ENCODE measurements at regions not wholly inside any gene's neighbourhood (a gene's known extent, or its start where the extent isn't known, plus 50 kb on each side); places are given as distances from the start of the nearest gene placed in this dataset.
"Not testable (repeated sequence)": the region's sequence is repeated elsewhere in the genome, so short reads cannot be mapped to it uniquely, and the experiment has no call there.

DNA sequence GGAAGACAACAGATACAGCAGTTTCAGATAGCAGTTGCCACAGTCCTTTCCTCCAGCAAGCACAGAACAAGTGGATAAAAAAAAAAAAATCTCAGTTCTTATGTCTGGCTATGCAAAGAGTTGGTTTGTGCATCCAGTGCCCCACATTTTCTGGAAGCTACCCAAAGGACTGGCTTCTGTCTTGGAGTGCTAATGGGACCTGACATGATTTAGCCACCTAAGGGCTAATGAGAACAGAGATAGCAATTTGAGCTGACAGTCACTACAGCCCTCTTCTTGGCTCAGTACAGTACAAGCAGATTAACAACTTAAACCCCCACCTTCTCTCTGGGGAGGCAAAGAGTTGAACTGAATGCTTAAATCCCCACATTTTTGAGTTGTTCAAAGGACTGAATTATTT is 976.8 kb downstream of the TBC1D32 start:
- DNase-seq (ENCODE audit: low spot score): no peak

- DNase-seq (ENCODE audit: low spot score): no peak
Measured at GRCh38 chr6:120355822-120356221, 978.5 kb downstream of the TBC1D32 start.

- no peak for DNase-seq (ENCODE audit: low spot score)
Measured at GRCh38 chr6:120354452-120355098, 979.7 kb downstream of the TBC1D32 start.

GRCh38 chr6:120352491-120352890 is 981.8 kb downstream of the TBC1D32 start:
- no peak for DNase-seq (ENCODE audit: low spot score)

- no peak for DNase-seq (ENCODE audit: low spot score)
Measured at GRCh38 chr6:120348926-120349325, 985.4 kb downstream of the TBC1D32 start.

DNA sequence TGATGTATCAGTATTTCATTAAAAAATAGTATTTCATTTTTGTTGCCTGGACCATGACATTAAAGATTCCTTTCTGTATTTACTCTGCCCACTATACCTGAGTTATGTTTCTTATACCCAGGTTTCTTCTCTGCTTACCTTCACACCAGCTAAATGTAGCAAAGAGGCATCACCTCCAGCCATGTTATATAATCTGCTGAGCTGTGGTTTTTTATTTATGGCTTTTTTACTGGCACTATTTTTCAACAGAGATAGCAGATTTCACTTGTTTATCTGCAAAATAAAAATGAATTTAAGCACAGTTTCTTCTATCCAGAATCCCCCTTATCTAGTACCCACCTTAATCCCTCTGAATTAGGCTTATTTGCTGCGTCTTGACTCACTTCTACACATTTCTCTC is 979.0 kb upstream of the MAN1A1 start:
- no peak for DNase-seq (ENCODE audit: low spot score)

DNA sequence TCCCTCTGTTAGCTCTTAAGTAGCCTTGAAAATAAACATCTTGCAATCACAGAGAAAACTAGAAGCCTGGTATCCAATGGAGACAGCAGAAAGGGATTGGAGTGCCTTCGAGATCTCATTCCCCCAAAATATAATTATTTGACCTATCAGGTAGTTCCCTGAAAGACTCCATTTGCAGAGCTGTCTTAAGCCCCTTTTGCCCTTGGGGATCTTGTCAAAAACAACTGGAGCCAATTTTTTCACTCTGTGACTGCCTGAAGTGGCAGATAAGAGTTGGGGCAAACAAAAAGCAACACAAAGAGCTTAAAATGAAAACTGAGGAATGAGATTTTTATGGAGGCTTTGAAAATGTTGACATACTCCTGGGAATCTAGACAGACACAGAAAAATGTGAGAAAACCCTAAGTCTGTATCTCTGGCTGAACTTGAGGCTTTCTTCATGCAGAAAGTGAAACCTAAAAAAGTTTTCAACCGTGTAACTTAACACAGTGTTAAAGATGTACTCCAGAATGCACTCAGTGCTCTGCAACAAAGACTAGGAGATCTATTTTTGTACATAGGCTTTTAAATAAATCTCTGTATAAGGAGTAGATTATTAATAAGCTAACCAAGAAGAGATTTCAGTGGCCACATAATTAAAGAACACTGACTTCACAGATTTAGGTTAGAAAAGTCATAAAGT is 971.1 kb upstream of the MAN1A1 start:
- DNase-seq (ENCODE audit: low spot score): no peak

DNA sequence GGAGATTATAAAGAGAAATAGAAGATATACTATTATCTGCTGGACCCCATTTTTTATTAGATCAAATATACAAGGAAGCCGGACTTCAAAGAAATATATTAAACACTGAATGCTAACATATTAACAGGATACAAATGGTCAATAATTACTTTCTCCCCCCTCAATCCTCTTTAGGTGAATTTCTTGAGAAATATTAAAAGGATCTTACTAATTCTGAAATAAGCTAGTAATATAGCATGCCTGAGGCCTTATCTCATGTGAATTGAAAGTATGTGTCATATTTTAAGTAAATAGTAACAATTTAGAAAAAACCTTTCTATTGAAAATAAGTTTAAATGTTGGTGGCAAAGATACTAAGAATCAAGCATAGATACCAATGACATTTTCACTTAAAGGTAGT is 954.7 kb upstream of the MAN1A1 start:
- no peak for DNase-seq (ENCODE audit: low spot score)

GRCh38 chr6:120303527-120303926 is 954.0 kb upstream of the MAN1A1 start:
- no peak for DNase-seq (ENCODE audit: low spot score)

DNA sequence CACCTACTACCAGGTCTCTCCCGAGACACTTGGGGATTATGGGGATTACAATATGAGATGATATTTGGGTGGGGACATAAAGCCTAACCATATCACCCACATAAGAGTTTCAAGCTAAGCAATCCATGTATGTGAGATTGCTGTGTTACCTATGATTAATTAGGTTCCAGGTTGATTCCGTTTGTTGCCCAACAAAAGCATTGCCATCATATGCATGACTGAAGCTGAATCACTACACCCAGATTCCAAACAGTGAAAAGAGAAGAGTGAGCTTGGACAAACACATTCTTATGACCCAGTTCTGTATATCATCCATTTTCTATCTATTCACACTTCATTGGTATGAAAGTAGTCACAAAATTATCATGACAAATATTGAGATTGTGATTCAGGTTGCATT is 952.5 kb upstream of the MAN1A1 start:
- no peak for DNase-seq (ENCODE audit: low spot score)

DNA sequence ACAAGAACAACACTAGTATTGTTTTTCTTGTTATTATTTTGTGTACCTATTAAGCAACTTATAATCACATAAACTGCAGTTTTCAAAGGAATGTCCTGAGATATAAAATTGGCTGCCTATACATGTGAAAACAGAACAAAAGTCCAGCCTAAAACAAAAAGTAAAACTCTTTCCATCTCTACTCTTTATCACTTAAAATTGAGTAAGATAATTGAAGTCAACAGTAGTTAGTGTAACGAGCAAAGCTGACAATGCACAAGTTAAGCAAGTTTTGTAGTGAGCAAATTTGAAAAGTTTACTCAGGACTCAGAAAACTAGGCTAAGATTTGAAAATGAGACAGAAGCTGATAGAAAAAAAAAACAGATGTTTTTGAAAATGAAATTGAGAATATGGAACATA is 941.4 kb upstream of the MAN1A1 start:
- no peak for DNase-seq (ENCODE audit: low spot score)

GRCh38 chr6:120282005-120282404 is 932.4 kb upstream of the MAN1A1 start:
- no peak for DNase-seq (ENCODE audit: low spot score)

DNA sequence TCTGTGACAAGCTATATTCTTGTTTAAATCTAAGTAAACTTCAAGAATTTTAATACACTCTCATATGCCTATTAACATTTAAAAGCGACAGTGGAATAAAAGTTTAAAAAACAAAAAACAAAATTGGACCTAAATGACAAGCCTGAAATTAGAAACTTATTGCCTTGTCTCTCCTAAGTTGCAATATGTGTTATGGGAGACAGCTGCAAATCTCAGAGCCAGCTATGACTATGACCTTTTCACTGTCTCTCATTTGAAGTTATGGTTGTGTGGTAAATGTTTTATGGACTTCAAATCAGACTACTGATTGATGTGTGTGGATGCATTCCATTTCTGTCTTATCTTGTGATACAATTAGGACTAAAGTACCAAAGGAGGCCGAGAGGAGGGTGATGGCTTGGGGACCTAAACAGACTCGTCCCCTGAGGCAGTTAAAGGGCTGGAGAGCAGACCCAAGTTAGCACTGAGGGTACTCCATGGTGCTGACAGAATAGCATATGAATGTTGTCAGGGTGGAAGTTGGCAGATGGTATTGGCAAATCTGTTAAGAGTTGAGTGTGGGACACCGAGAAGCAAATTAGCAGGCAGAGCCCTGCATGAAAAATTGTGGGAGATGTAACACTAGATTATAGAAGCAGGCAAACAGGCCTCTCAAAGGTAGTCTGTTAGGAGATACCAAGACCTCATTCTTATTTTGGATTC is 930.1 kb upstream of the MAN1A1 start:
- no peak for DNase-seq (ENCODE audit: low spot score)

DNA sequence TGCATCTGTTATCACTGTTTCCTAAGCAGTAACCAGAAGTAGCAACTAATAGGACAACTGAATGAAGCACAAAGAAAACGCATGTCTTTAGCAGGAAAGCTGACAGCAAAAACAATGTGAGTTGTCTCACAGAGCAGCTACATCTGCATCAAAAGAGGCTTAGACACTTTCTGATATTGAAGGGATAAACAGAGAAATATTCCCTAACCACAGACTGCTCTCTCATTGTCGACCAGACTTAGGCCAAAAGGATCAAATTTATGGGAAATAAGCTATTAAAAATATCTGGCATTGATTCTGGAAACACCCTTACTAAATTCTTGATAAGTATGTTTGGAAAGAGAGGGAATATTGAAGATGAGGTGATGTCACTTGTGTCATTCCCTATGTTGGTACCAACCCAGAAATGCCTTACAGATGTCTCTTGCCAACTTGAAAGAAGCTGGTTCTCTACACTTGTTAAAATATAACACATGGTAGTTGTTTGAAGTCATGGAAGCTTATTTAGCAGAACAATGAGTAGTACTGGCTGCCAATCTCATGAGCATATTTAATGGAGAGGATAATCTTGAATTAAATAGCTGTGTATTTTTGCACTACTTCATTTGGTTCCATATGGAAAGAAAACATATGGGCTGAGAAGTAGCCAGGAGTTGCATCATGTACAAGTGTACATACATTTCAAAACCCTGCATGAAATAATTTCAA is 929.3 kb upstream of the MAN1A1 start:
- no peak for DNase-seq (ENCODE audit: low spot score)

- DNase-seq (ENCODE audit: low spot score): no peak
Measured at GRCh38 chr6:120274547-120274946, 925.0 kb upstream of the MAN1A1 start.

DNA sequence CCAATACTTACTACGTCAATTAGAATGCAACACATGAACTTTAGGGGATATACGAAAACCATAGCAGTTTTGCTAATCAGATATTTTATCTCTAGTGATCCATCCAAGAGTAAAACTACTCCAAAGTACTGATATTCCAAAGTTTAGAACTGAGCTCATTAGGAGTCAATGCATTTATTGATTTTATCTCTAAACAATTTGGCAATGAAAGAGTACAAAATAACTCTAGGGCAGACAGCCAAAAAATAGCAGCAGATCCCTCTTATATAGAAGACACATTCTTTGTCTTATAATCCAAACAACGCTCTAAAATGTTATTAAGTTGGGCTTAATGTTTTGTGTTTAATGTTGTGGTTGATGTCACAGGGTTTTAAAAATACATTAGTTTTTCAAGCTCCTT is 923.9 kb upstream of the MAN1A1 start:
- DNase-seq (ENCODE audit: low spot score): no peak

DNA sequence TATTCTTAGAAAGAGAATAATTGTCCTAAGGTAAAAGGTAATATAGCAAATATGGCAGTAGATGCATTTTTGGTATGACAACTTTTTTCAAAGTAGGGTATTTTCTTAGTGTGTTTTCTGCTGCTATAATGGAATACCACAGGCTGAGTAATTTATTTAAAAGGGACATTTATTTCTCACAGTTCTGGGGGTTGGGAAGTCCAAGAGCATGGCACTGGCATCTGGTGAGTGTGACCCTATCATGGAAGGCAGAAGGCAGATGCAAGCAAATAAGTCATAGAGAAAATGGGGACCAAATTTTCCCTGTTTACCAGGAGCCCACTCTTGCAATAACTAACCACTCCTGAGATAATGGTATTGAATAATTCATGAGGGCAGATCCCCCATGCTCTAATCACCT is 922.5 kb upstream of the MAN1A1 start:
- DNase-seq (ENCODE audit: low spot score): no peak

GRCh38 chr6:120268256-120268655 is 918.7 kb upstream of the MAN1A1 start:
- not testable (repeated sequence) for DNase-seq (ENCODE audit: low spot score)

- DNase-seq (ENCODE audit: low spot score): no peak
Measured at GRCh38 chr6:120262354-120262753, 912.8 kb upstream of the MAN1A1 start.

DNA sequence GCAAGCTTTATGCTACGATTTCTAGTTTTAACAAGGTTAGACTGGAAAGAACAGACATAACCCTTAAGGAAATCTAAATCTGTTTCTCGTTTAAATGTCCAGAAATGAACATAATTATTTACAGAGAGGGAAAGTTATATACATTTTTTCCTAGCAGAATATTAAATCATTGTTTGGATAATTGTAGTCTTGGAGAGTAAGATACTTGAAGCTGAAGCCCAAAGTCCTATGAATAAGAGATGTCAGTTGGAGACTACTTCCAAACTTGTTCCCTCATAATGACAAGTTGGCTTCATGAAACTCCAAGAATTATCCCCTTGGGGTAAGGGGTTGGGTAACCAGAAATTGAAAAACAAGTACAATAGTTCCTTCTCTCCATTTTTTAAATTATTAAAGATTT is 911.1 kb upstream of the MAN1A1 start:
- DNase-seq (ENCODE audit: low spot score): no peak

DNA sequence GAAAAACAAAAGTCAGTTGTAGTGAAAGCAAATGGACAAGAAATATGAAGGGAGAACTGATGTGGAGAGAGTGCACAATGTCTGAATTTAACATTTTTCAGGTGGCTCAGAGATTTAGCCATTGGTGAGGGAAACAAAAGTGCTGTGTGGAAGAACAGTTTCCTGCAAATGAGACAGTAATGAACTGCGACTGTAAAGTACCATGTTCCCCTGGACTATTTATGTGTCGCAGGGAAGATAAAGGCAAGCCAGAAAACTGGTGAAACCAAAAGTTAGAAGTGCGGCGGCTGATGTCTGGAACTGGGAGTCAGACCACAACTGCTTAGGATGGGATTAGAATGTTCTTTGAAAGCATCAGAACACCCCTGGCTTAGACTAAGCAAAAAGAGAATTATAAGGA is 905.1 kb upstream of the MAN1A1 start:
- no peak for DNase-seq (ENCODE audit: low spot score)

GRCh38 chr6:120248451-120248850 is 898.9 kb upstream of the MAN1A1 start:
- no peak for DNase-seq (ENCODE audit: low spot score)

GRCh38 chr6:120237221-120237620 is 887.7 kb upstream of the MAN1A1 start:
- DNase-seq (ENCODE audit: low spot score): no peak

Data from hematopoietic multipotent progenitor cell treated with erythropoietin and hydrocortisone succinate and interleukin-3 and kit ligand, for 17 days (in vitro differentiated cells).